Mesodermal cell (in vitro differentiated cells): ENCODE measurements at regions not wholly inside any gene's neighbourhood (a gene's known extent, or its start where the extent isn't known, plus 50 kb on each side); places are given as distances from the start of the nearest gene placed in this dataset.

Experiments used
- H3K27ac ChIP-seq: 2 replicates; pipeline ENCODE4 v1.7.0; 2013; ENCODE audit warnings: mild to moderate bottlenecking, low read depth, low read length, moderate library complexity; ENCODE audit not compliant: severe bottlenecking
- H3K36me3 ChIP-seq: 2 replicates; pipeline ENCODE4 v1.7.1; 2013; ENCODE audit warnings: mild to moderate bottlenecking, low read length, moderate library complexity; ENCODE audit not compliant: control insufficient read depth, insufficient read depth
- H3K4me1 ChIP-seq: one replicate; pipeline ENCODE4 v1.7.1; 2013; ENCODE audit warnings: mild to moderate bottlenecking, low read length; ENCODE audit not compliant: insufficient read depth, control insufficient read depth, poor library complexity, severe bottlenecking
- H3K4me3 ChIP-seq: 2 replicates; pipeline ENCODE4 v1.7.0; 2013; ENCODE audit warnings: low read length, control low read depth, mild to moderate bottlenecking; ENCODE audit not compliant: insufficient read depth, poor library complexity, severe bottlenecking; ENCODE audit errors: extremely low read depth
- H3K9me3 ChIP-seq: 2 replicates; pipeline ENCODE4 v1.7.1; 2013; ENCODE audit warnings: mild to moderate bottlenecking, low read length, moderate library complexity; ENCODE audit not compliant: control insufficient read depth
- WGBS, 2 experiments: methylation state at CpG; one replicate each; pipeline ENCODE4 v1.1.5; 2013; ENCODE audit warnings: missing lambda C conversion rate in 2 of 2; ENCODE audit not compliant: insufficient coverage in 2 of 2; 5-methylcytosine and 5-hydroxymethylcytosine counted together

DNA sequence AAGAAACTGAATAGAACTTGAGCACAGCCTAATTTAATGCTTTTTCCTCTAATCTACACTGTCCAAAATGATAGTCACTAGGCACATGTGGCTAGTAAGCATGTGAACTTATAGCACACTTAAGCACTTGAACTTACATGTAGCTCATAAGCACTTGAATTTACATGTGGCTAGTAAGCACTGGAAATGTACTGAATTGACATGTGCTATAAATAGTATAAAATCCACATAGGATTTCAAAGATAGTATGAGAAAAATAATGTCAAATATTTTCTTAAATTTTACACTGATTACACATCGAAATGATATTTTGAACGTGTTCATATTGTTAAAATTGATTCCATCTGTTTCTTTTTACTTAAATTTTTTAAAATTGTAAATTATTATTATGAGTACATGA lies 167.3 kb downstream of the CARTPT start:
- H3K36me3 ChIP-seq, result no peaks in the 10 kb centered on the region
- H3K27ac ChIP-seq, result no peak overlapping the region
- WGBS, 2 experiments, result no CpG with 5 or more reads among the region's 2 CpGs
- H3K9me3 ChIP-seq, result no peaks in the 10 kb centered on the region
- H3K4me1 ChIP-seq, result no peaks in the 10 kb centered on the region
- no peak overlapping the region for H3K4me3 ChIP-seq

DNA sequence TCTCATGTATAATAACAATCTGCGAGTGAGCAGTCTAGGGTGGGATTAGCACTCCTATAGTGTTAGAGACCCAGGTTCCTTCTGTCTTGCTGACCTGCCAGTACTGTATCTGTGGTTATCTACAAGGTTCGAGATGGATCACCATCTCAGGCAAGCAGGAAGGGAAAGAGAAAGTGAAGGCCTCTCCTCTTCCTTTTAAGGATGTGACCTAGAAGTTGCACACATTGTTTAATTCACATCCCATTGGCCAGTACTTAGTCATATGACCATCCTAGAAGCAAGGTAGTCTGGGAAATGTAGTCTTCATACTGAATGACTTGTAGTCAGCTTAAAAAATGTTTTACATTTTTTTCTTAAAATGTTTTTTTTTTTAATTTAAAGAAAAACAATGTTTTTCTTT lies 168.6 kb downstream of the CARTPT start:
- H3K4me1 ChIP-seq, result peaks cover 9% of the 10 kb centered on the region
- no peak overlapping the region for H3K4me3 ChIP-seq
- WGBS, 2 experiments, result 44% methylated on average over 1 of the region's 2 CpGs; no CpG with 5 or more reads in 1 of the 2 experiments
- H3K9me3 ChIP-seq, result no peaks in the 10 kb centered on the region
- H3K36me3 ChIP-seq, result no peaks in the 10 kb centered on the region
- no peak overlapping the region for H3K27ac ChIP-seq

DNA sequence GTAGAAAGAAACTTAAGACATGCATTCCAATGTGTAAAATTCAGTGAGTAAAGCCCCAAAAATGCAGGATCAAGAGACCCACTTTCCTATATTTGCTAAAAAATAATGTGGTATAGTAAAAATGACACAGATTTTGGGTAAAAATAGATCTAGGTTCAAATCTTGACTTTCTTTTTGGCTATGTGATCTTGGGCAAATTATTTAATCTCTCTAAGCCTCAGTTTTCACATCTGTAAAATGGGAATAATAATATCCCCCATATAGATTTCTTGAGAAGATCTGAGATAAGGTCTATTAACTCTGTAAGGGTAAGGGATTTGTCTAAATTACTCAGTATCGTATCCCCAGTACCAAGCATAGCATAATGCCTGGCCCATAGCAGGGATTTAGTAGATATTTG lies 172.3 kb downstream of the CARTPT start:
- H3K9me3 ChIP-seq, result no peaks in the 10 kb centered on the region
- WGBS, 2 experiments, result 100% methylated on average over 1 of the region's 1 CpG
- H3K4me1 ChIP-seq, result peaks cover 9% of the 10 kb centered on the region
- H3K36me3 ChIP-seq, result no peaks in the 10 kb centered on the region
- no peak overlapping the region for H3K4me3 ChIP-seq
- H3K27ac ChIP-seq, result peak overlapping the region; percentile 59

GRCh38 chr5:71891856-71892255 lies 172.8 kb downstream of the CARTPT start:
- Histone ChIP-seq H3K36me3 (no peaks in the 10 kb centered on the region), H3K9me3 (no peaks in the 10 kb centered on the region), H3K4me3 (no peak overlapping the region), H3K27ac (peak overlapping the region; percentile 59), H3K4me1 (peaks cover 9% of the 10 kb centered on the region)
- WGBS, 2 experiments, result 41 to 42% methylated on average over 3 to 4 of the region's 4 CpGs

DNA sequence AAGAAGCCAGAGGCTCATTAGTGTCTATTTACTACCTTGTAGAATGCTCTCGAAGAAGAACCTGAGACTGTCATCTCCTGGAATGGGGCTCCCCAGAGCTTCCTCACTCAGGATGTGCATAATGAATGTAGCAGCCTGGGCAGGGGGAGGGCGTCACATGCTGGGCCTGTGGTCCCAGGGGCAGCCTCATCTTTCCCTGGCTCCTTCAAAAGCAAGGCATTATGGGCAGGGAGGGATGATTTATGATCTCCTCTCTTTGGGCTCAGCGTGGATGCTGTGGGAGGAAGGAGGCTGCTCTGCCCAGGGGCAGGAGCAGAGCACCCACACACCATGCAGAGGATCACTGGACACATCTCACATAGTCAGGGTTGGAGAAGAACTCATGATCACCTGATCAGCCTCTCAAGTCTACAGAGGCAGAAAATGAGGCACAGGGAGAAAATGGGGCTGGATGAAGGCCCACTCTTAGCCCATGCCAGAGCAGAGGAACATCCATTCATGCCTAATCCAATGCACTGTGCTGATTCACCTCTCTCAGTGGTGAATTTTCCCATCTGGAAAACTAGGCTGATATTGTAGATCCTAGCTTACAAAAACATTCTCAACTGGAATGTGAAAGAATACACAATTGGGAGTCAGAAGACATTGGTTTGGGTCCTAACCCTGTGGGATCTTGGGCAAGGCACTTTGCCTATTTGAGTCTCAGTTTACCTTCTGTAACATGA lies 173.7 kb downstream of the CARTPT start:
- Histone ChIP-seq H3K36me3 (no peaks in the 10 kb centered on the region), H3K9me3 (no peaks in the 10 kb centered on the region), H3K4me3 (no peak overlapping the region), H3K4me1 (peaks cover 9% of the 10 kb centered on the region), H3K27ac (no peak overlapping the region)
- WGBS, 2 experiments, result 67% methylated on average over 2 to 3 of the region's 3 CpGs

DNA sequence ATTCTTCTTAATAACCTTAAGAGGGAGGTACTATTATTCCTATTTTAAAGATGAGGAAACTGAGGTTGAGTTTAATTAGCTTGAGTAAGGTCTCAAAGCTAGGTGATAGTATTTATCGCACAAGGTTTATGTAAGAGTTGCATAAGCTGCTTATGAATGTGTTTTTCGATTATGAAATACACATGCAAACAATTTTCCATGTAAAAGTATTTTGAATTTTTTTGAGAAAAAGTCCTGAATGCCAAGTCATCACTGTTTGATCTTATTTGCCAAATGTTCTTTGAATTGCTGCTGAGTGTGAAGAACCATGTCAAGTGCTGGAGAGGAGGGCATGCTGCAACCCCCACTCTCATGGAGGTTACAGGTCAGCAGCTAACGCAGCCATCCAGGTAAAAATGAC lies 174.4 kb downstream of the CARTPT start:
- no peak overlapping the region for H3K4me3 ChIP-seq
- H3K4me1 ChIP-seq, result peaks cover 9% of the 10 kb centered on the region
- WGBS, 2 experiments, result 82 to 100% methylated on average over 2 of the region's 3 CpGs
- H3K36me3 ChIP-seq, result no peaks in the 10 kb centered on the region
- no peaks in the 10 kb centered on the region for H3K9me3 ChIP-seq
- H3K27ac ChIP-seq, result no peak overlapping the region

DNA sequence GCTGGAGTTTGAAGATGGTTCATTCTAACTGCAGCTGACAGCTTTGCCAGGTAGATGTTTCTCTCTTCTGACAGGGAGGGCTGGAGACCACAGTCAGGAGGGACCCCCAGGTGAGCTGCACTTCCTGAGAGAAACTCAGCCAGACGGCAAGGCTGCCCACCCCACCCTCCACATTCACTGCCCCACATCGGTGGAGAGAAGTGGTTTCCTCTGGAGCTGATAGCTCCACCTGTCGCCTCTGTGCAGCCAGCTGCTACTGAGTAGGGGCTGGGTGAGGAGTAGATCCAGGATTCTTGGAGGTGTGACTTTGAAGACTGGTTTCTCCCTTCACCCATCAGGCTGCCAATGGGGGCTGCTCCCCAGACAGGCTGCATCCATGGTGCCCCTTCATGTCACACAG lies 175.0 kb downstream of the CARTPT start:
- Histone ChIP-seq H3K27ac (no peak overlapping the region), H3K36me3 (no peaks in the 10 kb centered on the region), H3K4me1 (peaks cover 9% of the 10 kb centered on the region), H3K4me3 (no peak overlapping the region), H3K9me3 (no peaks in the 10 kb centered on the region)
- no CpG with 5 or more reads among the region's 3 CpGs for WGBS, 2 experiments

DNA sequence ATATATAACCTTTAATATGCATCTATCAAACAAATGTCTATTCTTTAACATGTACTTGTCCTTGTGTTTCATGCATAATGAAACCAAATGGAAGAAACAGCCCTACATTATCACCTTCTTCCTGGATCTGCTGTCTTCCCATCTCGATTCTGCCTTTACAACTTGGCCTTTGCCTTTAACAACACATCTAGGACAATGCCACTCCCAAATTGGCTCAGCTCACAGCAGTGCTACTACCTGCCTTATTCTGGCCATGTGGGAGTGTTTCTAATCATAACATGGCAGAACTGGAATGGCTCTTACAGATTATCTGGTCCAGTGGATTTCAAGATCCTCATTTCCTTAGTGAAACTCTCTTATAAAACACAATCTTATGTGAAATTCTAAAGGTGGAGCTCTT lies 176.5 kb downstream of the CARTPT start:
- Histone ChIP-seq H3K4me3 (no peak overlapping the region), H3K27ac (no peak overlapping the region), H3K4me1 (peaks cover 9% of the 10 kb centered on the region), H3K9me3 (no peaks in the 10 kb centered on the region), H3K36me3 (no peaks in the 10 kb centered on the region)
- 83% methylated on average over 1 of the region's 1 CpG for WGBS, 2 experiments

DNA sequence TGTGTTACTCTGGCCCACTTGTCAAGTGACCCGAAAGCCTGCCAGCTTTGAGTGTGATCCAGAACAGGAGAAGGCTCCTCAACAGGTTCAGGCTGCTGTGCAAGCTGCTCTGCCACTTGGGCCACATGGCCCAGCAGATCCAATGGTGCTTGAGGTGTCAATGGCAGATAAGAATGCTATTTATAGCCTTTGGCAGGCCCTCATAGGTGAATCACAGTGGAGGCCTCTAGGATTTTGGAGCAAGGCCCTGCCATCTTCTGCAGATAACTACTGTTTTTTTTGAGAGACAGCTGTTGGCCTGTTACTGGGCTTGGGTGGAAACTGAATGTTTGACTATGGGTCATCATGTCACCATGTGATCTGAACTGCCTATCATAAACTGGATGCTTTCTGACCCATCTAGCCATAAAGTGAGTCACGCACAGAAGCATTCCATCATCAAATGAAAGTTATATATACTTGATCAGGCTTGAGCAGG lies 180.8 kb downstream of the CARTPT start:
- Histone ChIP-seq H3K27ac (no peak overlapping the region), H3K36me3 (no peaks in the 10 kb centered on the region)

GRCh38 chr5:71903808-71904207 lies 184.7 kb downstream of the CARTPT start:
- WGBS, 2 experiments, result 44 to 50% methylated on average over 2 of the region's 2 CpGs
- Histone ChIP-seq H3K9me3 (peaks cover 9% of the 10 kb centered on the region), H3K27ac (no peak overlapping the region), H3K4me3 (no peak overlapping the region), H3K36me3 (no peaks in the 10 kb centered on the region), H3K4me1 (peaks cover 9% of the 10 kb centered on the region)

More for the DNA sequence above, 180.8 kb downstream of the CARTPT start:
- 80 to 95% methylated on average over 2 of the region's 2 CpGs for WGBS, 2 experiments
- H3K4me1 ChIP-seq, result no peaks in the 10 kb centered on the region
- no peak overlapping the region for H3K4me3 ChIP-seq
- no peaks in the 10 kb centered on the region for H3K9me3 ChIP-seq

- no CpG with 5 or more reads among the region's 2 CpGs for WGBS, 2 experiments
- Histone ChIP-seq H3K4me1 (peaks cover 9% of the 10 kb centered on the region), H3K4me3 (no peak overlapping the region), H3K9me3 (peaks cover 9% of the 10 kb centered on the region), H3K36me3 (no peaks in the 10 kb centered on the region), H3K27ac (no peak overlapping the region)
These were observed 185.8 kb downstream of the CARTPT start for GRCh38 chr5:71904852-71905251.
